ENCODE measurements at regions not wholly inside any gene's neighbourhood (a gene's known extent, or its start where the extent isn't known, plus 50 kb on each side); places are given as distances from the start of the nearest gene placed in this dataset.
"Not testable (repeated sequence)": the region's sequence is repeated elsewhere in the genome, so short reads cannot be mapped to it uniquely, and the experiment has no call there.

GRCh38 chr10:44126291-44126717 lies 258.6 kb downstream of the CXCL12 start:
- Mint-ChIP-seq H3K9me3 (peaks cover 0 to 11% (median 5%) of the 10 kb centered on the region in 7 donors), H3K27ac (no peak overlapping the region), H3K36me3 (no peaks in the 10 kb centered on the region), H3K4me1 (no peaks in the 10 kb centered on the region), H3K27me3 (no peaks in the 10 kb centered on the region), H3K4me3 (no peak overlapping the region)
- no peak for ATAC-seq (ENCODE audit: low read depth in 2 of 2)
- DNase-seq = no peak

- no peak for ATAC-seq (ENCODE audit: low read depth in 2 of 2)
- Mint-ChIP-seq H3K4me3 (no peak overlapping the region), H3K9me3 (peaks cover 0 to 11% (median 5%) of the 10 kb centered on the region in 7 donors)
Measured at GRCh38 chr10:44125879-44126278, 259.0 kb downstream of the CXCL12 start.

GRCh38 chr10:44118500-44118899 lies 266.4 kb downstream of the CXCL12 start:
- Mint-ChIP-seq H3K27me3 (peaks cover 0 to 3% (median 0%) of the 10 kb centered on the region in 3 donors), H3K4me3 (no peak overlapping the region), H3K9me3 (peaks cover 2 to 15% (median 6%) of the 10 kb centered on the region in 7 donors), H3K4me1 (no peaks in the 10 kb centered on the region), H3K36me3 (no peaks in the 10 kb centered on the region), H3K27ac (no peak overlapping the region)
- ATAC-seq (ENCODE audit: low read depth in 2 of 2) = no peak
- no peak for DNase-seq

More at GRCh38 chr10:44125879-44126278, 259.0 kb downstream of the CXCL12 start:
- Mint-ChIP-seq H3K36me3 (no peaks in the 10 kb centered on the region), H3K27ac (no peak overlapping the region), H3K27me3 (no peaks in the 10 kb centered on the region), H3K4me1 (no peaks in the 10 kb centered on the region)
- no peak for DNase-seq

GRCh38 chr10:44116474-44116873 lies 268.4 kb downstream of the CXCL12 start:
- no peak overlapping the region for H3K27ac Mint-ChIP-seq
- H3K36me3 Mint-ChIP-seq = no peaks in the 10 kb centered on the region
- H3K4me1 Mint-ChIP-seq = no peaks in the 10 kb centered on the region
- DNase-seq (no peak), ATAC-seq (ENCODE audit: low read depth in 2 of 2) (no peak)
- no peak overlapping the region for H3K4me3 Mint-ChIP-seq
- peaks cover 0 to 16% (median 3%) of the 10 kb centered on the region in 7 donors for H3K9me3 Mint-ChIP-seq
- peaks cover 0 to 3% (median 0%) of the 10 kb centered on the region in 3 donors for H3K27me3 Mint-ChIP-seq

GRCh38 chr10:44115516-44115915 lies 269.4 kb downstream of the CXCL12 start:
- no peak for ATAC-seq (ENCODE audit: low read depth in 2 of 2)
- no peaks in the 10 kb centered on the region for H3K36me3 Mint-ChIP-seq
- no peak overlapping the region for H3K4me3 Mint-ChIP-seq
- DNase-seq = no peak
- H3K9me3 Mint-ChIP-seq = peaks cover 0 to 23% (median 3%) of the 10 kb centered on the region in 7 donors
- H3K27ac Mint-ChIP-seq = no peak overlapping the region
- no peaks in the 10 kb centered on the region for H3K4me1 Mint-ChIP-seq
- H3K27me3 Mint-ChIP-seq = peaks cover 0 to 3% (median 0%) of the 10 kb centered on the region in 3 donors

- no peak for ATAC-seq (ENCODE audit: low read depth in 2 of 2)
- H3K4me3 Mint-ChIP-seq = no peak overlapping the region
- H3K9me3 Mint-ChIP-seq = peaks cover 0 to 23% (median 8%) of the 10 kb centered on the region in 7 donors
- H3K27ac Mint-ChIP-seq = no peak overlapping the region
- peaks cover 0 to 3% (median 0%) of the 10 kb centered on the region in 3 donors for H3K27me3 Mint-ChIP-seq
- DNase-seq = no peak
- no peaks in the 10 kb centered on the region for H3K36me3 Mint-ChIP-seq
- no peaks in the 10 kb centered on the region for H3K4me1 Mint-ChIP-seq
Measured at GRCh38 chr10:44114441-44114840, 270.5 kb downstream of the CXCL12 start.

- peaks cover 1 to 19% (median 8%) of the 10 kb centered on the region in 7 donors for H3K9me3 Mint-ChIP-seq
- not testable (repeated sequence) for H3K36me3 Mint-ChIP-seq; H3K4me3 Mint-ChIP-seq; H3K4me1 Mint-ChIP-seq; DNase-seq; H3K27ac Mint-ChIP-seq; H3K27me3 Mint-ChIP-seq; ATAC-seq (ENCODE audit: low read depth in 2 of 2)
Measured at GRCh38 chr10:44112280-44112679, 272.6 kb downstream of the CXCL12 start.

- Mint-ChIP-seq H3K27me3 (peaks cover 0 to 4% (median 0%) of the 10 kb centered on the region in 3 donors), H3K4me3 (no peak overlapping the region), H3K36me3 (no peaks in the 10 kb centered on the region), H3K27ac (no peak overlapping the region), H3K9me3 (peaks cover 4 to 16% (median 10%) of the 10 kb centered on the region in 7 donors), H3K4me1 (no peaks in the 10 kb centered on the region)
- ATAC-seq (ENCODE audit: low read depth in 2 of 2) = no peak
- no peak for DNase-seq
Measured at GRCh38 chr10:44105696-44106095, 279.2 kb downstream of the CXCL12 start.

- Mint-ChIP-seq H3K36me3 (no peaks in the 10 kb centered on the region), H3K27ac (peak overlapping the region in 1 of 6 donors; percentile 82), H3K27me3 (peaks cover 0 to 4% (median 0%) of the 10 kb centered on the region in 3 donors), H3K9me3 (peaks cover 2 to 14% (median 7%) of the 10 kb centered on the region in 7 donors), H3K4me1 (no peaks in the 10 kb centered on the region), H3K4me3 (no peak overlapping the region)
- no peak for DNase-seq
- ATAC-seq (ENCODE audit: low read depth in 2 of 2) = no peak
Measured at GRCh38 chr10:44102726-44103255, 282.1 kb downstream of the CXCL12 start.

GRCh38 chr10:44101082-44101481 lies 283.8 kb downstream of the CXCL12 start:
- H3K4me1 Mint-ChIP-seq = no peaks in the 10 kb centered on the region
- ATAC-seq (ENCODE audit: low read depth in 2 of 2) = no peak
- peaks cover 2 to 21% (median 6%) of the 10 kb centered on the region in 7 donors for H3K9me3 Mint-ChIP-seq
- no peaks in the 10 kb centered on the region for H3K36me3 Mint-ChIP-seq
- DNase-seq = no peak
- no peak overlapping the region for H3K27ac Mint-ChIP-seq
- H3K27me3 Mint-ChIP-seq = peaks cover 0 to 4% (median 0%) of the 10 kb centered on the region in 3 donors
- H3K4me3 Mint-ChIP-seq = no peak overlapping the region

- DNase-seq (no peak), ATAC-seq (ENCODE audit: low read depth in 2 of 2) (no peak)
- no peaks in the 10 kb centered on the region for H3K4me1 Mint-ChIP-seq
- no peak overlapping the region for H3K27ac Mint-ChIP-seq
- H3K36me3 Mint-ChIP-seq = no peaks in the 10 kb centered on the region
- no peak overlapping the region for H3K4me3 Mint-ChIP-seq
- H3K27me3 Mint-ChIP-seq = peaks cover 0 to 4% (median 0%) of the 10 kb centered on the region in 3 donors
- peaks cover 6 to 25% (median 13%) of the 10 kb centered on the region in 7 donors for H3K9me3 Mint-ChIP-seq
Measured at GRCh38 chr10:44099511-44099910, 285.4 kb downstream of the CXCL12 start.

- H3K36me3 Mint-ChIP-seq; ATAC-seq (ENCODE audit: low read depth in 2 of 2); H3K4me1 Mint-ChIP-seq; H3K27ac Mint-ChIP-seq; H3K27me3 Mint-ChIP-seq; DNase-seq; H3K4me3 Mint-ChIP-seq: not testable (repeated sequence)
- peaks cover 6 to 28% (median 12%) of the 10 kb centered on the region in 7 donors for H3K9me3 Mint-ChIP-seq
Measured at GRCh38 chr10:44096217-44096616, 288.7 kb downstream of the CXCL12 start.

GRCh38 chr10:44089671-44090070 lies 295.2 kb downstream of the CXCL12 start:
- DNase-seq (no peak), ATAC-seq (ENCODE audit: low read depth in 2 of 2) (no peak)
- Mint-ChIP-seq H3K27ac (no peak overlapping the region), H3K36me3 (no peaks in the 10 kb centered on the region), H3K4me3 (no peak overlapping the region), H3K27me3 (no peaks in the 10 kb centered on the region), H3K9me3 (peaks cover 4 to 23% (median 13%) of the 10 kb centered on the region in 7 donors), H3K4me1 (no peaks in the 10 kb centered on the region)

- no peaks in the 10 kb centered on the region for H3K27me3 Mint-ChIP-seq
- H3K4me1 Mint-ChIP-seq = no peaks in the 10 kb centered on the region
- H3K27ac Mint-ChIP-seq = no peak overlapping the region
- ATAC-seq (ENCODE audit: low read depth in 2 of 2) (no peak), DNase-seq (no peak)
- H3K36me3 Mint-ChIP-seq = no peaks in the 10 kb centered on the region
- H3K9me3 Mint-ChIP-seq = peaks cover 0 to 18% (median 13%) of the 10 kb centered on the region in 7 donors
- H3K4me3 Mint-ChIP-seq = no peak overlapping the region
Measured at GRCh38 chr10:44087403-44087802, 297.5 kb downstream of the CXCL12 start.
